GM19324 (cell line): ENCODE measurements at regions not wholly inside any gene's neighbourhood (a gene's known extent, or its start where the extent isn't known, plus 50 kb on each side); places are given as distances from the start of the nearest gene placed in this dataset.
"Not testable (repeated sequence)": the region's sequence is repeated elsewhere in the genome, so short reads cannot be mapped to it uniquely, and the experiment has no call there.

Experiments used
- ATAC-seq: cut with Tn5 transposase; IDR thresholded peaks from one replicate; pipeline ENCODE4 v1.9.1; 2021; ENCODE audit warnings: mild to moderate bottlenecking, moderate library complexity; ENCODE audit not compliant: unreplicated experiment, low FRiP score

DNA sequence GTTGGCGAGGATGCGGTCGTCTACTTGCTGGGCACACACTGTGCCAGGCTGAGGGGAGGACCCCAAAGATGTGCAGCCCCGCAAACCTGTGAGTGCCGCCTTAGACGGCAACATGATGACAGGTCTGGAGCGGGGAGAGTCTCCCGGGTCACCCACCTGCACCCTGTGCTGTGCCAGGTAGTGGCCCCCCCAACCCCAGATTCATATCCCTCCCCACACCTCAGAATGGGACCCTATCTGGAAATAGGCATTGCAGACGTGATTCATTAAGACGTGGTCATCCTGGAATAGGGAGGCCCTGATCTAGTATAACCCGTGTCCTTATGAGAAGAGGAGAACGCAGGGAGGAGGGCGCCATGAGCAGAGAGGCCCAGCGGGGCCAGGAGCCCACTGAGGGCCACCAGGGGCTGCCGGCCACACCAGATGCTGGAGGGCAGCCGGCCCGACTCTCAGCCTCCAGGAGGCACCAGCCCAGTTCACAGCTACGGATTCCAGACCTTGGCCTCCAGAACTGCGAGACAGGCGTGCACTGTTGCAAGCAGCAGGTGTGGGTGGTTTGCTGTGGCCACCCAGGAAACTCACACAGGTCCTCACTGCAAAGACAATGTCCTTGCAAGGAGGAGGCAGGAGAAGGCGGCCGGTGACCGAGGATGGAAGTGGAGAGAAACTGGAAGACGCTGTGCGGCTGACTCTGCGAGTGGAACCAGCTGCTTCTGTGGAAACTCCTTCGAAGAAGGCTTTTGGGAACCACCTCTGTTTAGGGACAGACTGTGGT is 131.9 kb upstream of the LPCAT1 start:
- ATAC-seq, result no peak

DNA sequence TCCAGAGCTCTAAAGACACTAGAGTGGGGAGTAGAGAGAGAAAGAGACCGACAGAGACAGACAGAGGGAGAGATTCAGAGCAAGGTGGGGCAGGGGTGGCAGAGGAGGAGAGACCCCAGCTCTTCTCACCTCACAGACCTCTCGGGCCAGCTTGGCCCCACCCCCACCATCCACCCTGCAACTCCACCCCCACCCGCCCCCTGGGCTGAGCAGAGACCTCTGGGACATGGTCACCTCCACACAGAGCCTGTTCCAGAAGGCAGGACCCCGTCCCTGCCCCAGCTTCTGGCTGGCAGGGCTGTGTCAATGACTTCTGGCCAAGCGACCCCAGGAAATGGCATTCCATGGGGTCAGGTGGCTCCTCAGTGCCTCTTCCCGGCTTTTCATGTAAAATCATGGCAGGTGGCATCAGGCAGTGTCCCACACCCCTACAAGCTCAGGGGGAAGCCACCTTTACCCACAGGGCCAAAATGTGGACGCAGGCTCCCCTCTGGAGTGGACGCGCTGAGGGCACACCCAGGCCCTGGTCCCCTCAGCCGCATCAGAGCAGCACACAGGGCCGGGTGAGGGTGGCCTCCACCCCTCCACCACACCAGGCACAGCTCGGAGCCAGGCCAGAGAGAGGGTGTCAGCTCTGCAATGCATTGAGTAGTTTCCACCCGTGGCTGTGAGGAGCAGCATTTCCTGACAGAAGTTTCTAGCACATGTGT is 131.2 kb upstream of the LPCAT1 start:
- ATAC-seq, result no peak

DNA sequence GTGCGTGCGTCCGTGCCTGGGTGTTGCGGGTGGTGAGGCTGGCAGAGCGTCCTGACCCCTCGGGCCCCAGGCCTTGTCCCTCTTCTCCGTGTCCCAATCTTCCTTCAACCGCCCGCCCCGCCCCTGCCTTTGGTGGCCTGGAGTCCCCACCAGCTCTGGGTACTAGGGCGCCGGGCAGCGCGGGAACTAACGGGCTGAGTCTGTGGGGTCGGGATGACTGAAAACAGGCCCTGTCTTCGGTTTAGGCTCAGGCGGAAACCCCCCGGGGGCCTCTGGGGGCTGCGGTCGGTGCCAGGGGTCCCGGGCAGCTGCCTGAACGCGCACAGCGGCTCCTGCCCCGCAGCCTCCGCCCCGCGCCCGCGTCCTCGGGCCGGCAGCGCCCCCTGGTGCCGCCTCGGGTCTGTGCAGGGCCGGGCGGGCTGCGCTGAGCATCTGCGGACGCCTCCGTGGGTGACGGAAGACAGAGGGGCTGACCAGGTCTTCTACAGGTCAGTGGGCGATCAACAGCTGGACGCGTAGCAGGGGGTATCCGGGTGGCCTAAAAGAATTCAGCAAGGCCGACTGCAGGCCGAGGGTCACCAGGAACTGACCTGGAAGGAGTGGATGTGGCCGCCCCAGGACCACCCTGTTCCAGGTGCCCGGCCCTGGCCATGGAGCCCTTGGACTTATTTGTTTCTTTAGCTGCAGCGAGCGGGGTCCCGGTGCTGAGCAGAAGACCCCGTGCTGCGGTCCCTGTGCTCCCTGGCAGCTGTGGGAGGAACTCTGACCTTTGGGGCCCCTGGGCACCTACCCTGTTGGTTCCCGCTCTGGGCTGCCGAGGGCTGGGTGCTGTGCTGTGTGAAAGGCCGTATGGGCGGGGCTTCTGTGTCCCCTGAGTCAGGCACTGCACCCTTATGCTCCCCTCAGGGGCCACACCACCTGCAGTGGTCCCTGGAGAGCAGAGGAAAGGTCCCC is 130.2 kb upstream of the LPCAT1 start:
- peak; percentile 66 for ATAC-seq

DNA sequence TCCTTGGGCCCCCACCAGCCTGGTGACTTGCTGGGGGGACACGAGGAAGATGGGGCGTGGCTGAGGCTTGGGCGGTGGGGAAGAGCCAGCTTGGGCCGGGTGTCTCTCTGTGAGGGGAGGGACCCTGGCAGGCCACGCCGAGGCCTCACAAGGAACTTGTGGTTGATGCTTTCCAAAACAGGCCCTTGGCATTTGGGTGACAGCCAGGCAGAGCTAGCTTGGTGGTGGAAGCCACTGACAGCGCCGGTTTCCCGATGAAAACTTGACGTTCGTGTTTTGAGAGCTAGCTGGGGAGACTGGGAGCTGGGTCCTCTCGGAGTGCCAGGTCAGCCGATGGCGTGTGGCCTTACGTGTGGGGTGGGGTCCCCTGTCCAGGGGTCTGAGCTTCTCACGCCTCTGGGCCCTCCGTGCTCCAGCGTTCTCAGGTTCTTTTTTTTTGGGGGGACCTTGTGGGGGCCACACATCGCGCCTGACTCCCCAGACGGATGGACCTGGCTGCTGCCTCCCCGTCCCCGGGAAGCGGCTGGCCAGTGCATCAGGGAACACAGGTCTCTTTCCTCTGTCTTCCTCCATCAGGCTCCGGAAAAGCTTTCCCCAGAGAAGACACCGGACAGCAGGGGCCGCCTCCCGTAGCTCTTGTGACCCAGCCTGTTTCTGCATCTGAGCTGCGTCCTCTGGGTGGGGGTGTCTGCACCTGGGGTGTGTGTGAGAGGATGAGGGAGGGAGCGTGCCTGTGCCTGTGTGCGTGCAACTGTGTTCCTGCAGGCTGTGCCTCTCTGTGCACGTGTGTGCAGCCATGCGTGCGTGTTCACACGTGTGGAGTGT is 129.3 kb upstream of the LPCAT1 start:
- peak; percentile 39 for ATAC-seq

DNA sequence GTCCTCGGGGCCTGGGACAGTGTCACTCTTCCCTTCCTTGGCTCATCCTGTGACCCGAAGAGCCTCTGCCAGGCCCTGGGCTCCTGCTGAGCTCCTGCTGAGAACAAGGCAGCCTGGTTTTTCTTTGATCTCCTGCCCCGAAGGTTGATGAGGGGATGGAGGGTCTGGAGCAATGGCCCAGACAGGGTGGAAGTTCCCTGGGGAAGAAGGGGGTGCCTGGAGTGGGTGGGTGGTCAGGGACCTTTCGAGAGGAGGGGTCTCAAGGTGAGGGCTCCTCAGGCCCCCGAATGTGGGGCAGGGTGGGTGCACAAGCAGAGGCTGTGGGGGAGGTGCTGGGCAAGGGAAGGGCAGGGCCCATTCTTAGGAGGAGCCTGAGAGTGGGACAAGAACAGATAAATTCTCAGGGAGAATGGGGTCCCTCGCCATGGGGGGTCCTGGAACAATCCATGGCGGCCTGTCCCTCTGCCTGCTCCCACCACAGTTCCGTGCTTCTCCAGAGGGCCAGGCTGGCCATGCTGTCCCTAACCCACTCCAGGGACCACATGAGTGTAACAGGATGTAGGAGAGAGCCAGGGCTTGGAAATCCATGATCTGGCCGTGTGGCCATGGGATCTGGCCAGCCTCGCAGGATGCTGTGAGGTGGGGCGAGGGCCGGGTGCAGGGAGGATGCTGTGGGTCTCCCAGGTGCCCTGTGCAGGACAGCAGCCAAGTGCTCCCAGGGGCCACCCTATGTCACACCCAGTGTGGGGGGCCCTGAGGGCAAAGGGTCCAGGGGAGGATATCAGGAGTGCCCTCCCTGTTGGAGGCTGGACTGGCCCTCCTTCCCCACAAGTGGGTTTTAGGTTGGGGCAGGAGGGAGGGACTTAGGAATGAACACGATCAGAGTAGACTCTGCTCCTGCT is 128.5 kb upstream of the LPCAT1 start:
- no peak for ATAC-seq

DNA sequence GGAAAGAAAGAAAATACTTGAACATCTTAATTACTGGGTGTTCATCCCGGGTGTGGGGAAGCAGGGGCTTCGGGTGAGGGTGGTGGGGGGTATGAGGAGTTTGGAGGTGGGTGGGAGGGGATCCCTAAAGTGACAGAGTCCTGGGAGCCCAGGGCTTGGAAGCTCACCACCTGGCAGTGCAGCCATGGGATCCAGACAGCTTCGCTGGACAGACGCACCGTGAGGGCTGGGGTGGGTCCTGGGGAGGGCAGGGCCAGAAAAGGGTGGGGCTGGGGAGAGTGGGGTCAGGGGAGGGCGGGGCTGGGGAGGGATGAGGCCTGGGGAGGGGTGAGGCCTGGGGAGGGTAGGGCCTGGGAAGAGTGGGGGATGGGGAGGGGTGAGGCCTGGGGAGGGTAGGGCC is 127.5 kb upstream of the LPCAT1 start:
- no peak for ATAC-seq

DNA sequence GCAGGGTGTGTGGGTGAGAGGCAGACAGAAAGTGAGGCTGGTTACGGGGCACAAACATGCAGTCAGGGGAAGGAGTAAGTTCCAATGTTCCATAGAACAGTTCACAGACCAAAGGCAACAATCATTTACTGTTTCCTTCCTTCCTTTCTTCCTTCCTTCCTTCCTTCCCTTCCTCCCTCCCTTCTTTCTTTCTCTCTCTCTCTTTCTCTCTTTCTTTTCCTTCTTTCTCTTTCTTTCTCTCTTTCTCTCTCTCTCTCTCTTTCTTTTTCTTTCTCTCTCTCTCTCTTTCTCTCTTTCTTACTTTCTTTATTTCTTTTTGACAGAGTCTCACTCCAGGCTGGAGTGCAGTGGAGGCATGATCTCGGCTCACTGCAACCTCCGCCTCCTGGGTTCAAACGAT is 125.8 kb upstream of the LPCAT1 start:
- ATAC-seq, result no peak

DNA sequence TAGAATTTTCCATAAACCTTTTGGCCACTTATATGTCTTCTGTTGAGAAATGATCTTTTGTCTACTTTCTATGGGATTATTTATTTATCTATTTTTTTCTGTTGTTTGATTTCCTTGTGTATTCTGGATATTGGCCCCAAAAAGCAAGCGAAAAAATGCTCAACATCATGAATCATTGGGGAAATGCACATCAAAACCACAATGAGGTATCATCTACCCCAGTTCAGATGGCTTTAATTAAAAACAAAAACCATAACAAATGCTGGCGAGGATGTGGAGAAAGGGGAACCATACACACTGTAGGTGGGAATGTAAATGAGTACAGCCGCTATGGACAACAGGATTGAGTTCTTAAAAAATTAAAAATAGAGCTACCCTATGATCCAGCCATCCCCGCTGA is 125.0 kb upstream of the LPCAT1 start:
- no peak for ATAC-seq

DNA sequence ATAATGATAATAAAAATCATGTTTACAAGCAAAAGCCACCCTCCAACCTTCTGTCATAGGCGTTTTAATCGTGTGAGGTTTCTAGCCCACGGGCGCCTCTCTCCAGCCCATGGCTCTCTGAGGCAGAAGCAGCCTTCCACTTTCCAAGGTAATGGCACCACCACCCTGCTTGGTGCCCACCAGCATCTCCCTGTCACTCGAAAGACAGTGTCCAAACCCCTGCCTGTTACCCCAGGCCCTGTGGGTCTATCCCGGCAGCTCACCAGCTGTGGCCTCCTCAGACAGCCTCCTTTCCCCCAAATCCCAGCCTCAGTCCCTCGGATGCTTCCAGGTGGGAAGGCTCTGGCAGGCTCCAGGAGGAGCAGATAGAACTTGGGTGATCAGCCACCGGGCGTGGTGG is 123.8 kb upstream of the LPCAT1 start:
- no peak for ATAC-seq

DNA sequence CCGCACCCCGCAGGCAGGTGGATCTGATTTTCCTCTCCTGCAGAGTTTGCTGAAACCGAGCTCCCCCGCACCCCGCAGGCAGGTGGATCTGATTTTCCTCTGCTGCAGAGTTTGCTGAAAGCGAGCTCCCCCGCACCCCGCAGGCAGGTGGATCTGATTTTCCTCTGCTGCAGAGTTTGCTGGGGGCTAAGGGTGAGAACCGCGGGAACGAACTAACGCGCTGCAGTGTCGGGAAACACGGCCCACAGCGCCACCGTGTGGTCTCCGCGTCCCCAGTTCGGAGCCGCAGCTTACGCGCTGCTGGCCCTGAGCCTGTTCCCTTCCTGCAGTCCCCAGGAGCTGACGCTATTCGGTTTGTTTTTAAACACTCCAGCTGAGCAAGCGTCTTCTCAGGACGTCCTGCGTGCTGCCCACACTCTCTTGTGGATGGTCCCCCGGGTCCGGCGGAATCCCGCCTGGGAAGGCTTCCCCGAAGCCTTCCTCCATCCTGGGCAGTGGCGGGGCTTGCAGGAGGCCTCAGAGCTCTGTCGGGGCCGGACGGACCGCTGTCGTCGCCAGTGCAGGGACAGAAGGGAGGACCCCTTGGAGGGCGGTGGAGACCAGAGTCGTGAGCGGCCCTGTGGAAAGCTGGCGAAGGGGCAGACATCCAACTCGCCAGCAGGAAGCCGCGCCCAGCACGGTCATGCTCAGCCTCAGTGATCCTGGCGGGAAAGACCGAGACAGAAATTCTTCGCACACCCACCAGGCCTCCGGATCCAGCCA is 121.2 kb upstream of the LPCAT1 start:
- ATAC-seq, result peak; percentile 51

DNA sequence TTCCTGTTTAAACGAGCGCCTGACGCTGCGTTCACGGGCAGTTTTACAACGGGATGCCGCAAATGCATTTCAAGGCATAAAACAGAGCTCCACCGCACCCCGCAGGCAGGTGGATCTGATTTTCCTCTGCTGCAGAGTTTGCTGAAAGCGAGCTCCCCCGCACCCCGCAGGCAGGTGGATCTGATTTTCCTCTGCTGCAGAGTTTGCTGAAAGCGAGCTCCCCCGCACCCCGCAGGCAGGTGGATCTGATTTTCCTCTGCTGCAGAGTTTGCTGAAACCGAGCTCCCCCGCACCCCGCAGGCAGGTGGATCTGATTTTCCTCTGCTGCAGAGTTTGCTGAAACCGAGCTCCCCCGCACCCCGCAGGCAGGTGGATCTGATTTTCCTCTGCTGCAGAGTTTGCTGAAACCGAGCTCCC is 120.6 kb upstream of the LPCAT1 start:
- ATAC-seq, result not testable (repeated sequence)

DNA sequence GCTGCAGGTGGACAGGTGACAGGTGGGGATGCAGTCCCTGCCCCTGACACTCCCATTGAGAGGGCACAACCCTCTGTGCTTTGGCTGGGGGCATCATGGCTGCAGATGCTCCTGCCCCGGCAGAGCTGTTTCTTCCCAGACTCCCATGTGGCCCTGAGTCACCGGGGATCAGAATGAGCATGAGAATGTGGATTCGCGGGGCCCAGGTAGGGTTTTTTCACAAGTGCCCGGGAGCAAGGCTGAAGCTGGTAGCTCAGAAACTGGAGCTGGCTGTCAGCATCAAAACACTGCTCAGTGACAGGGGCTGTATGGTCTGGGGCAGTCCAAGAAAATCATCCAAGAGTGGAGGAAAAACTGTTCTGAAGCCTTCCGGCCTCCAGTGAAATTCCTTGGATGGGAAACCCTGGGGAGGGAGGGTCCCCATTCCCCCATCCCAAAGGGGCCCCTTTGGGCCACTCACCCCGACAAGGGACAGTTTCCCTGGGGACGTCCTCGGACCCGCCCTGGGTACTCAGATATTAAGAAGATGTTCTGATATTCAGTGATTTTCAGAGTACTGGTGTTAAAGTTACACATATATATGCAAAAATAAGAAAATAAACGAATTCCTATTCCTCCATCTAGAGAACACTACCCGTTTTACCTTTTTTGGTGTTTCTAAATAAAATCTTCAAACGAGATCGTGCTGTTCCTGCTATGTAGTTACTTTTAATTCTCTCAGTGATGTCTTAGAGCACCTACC is 120.1 kb upstream of the LPCAT1 start:
- no peak for ATAC-seq

DNA sequence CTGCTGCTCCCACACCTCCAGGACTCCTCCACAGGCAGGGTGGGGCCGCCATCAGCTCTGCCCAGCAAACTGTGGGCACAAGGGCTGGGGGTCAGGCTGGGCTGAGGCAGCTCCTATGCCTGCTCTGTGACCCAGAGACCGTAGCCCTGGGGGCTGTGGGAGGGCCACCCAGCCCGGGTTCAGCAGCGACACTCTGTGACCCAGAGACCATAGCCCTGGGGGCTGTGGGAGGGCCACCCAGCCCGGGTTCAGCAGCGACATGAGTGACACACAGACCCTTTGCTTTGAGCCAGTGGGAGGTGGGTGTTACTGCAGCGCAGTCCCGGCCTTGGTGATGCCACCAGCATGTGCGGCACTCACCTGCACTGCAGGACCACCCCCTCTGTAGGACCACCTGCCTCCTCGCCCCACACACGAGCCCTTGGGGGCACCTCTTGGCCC is 118.9 kb upstream of the LPCAT1 start:
- no peak for ATAC-seq

DNA sequence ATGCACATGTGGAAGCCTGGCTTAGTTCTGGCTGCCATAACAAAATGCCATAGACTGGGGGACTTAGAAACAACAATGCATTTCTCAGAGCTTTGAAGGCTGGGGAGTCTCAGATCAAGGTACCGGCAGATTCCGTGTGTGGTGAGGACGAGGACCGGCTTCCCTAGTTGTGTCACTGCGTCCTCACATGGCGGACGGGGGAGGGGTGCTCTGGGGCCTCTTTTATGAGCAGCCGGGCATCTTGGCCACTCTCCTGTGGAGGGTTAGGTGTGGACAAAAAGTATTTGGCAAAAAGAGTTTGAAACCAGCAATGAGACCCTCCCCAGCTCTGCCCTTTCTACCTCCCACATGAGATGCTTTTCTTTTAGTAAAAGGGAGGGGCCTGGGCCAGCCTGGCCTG is 118.5 kb upstream of the LPCAT1 start:
- no peak for ATAC-seq

DNA sequence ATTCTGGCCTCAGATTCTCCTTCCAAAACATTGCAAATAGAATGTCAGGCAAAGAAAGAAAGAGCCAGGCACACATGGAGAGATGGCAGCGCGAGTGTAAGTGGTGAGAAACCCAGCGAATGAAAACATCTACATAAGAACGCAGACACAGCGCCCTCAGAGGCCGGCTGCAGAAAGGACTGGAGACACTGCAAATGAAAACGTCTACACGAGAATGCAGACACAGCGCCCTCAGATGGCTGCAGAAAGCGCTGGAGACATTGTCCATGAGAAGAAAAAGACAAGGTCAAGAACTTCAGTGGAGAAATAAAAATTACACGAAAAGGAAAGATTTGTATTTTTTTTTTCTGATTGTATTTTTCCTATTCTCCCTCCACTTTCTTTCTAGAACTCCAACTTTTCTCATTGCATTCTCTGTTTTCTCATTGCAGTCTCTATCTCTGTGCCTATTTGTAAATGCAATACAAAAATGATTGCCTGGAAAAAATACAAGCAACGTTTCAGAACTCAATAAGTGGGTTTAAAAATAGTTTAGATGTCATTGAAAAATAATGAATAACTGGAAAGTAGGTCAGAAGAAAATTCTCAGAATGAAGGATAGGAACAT is 117.9 kb upstream of the LPCAT1 start:
- peak; percentile 44 for ATAC-seq

DNA sequence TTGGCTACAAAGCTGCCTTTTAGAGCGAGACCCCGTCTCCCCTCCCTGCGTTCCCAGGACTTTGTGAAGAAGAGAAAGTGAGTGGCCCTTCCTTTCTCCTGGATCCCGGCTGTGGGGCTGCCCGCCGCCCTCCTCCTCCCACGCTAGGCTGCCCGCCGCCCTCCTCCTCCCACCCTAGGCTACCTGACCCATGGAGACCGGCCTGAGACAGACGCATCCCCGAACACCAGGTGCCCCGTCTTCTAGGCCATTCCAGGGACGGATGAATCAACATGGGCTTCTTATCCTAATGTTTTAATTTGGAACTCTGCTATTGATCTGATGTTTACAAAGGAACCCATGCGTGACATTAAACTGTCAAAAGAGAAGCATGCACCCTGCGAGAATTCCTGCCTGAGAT is 117.3 kb upstream of the LPCAT1 start:
- ATAC-seq, result no peak

DNA sequence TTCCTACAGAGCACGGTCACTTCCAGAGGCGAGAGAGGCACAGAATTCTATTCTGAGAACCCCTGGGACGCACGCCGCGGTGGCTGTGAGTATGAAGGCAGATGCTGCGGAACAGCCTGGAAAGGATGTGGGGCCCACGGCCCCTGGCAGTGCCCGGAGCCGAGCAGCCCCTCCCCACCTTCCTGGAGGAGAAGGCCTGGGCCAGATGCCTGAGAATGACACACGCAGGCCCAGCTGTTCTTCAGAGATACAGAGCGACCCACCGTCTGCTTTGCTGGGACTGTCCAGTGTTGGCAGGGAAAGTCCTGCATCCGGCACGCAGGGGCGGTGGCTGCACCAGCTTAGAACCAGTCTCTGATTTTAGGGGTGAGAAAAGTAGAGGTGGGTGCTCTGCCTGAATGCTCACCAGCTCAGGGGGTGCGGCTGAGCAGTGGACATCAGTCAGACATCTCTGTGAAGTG is 116.7 kb upstream of the LPCAT1 start:
- ATAC-seq, result no peak
